ENCODE measurements at regions not wholly inside any gene's neighbourhood (a gene's known extent, or its start where the extent isn't known, plus 50 kb on each side); places are given as distances from the start of the nearest gene placed in this dataset.
"Not testable (repeated sequence)": the region's sequence is repeated elsewhere in the genome, so short reads cannot be mapped to it uniquely, and the experiment has no call there.

GRCh38 chr7:91494450-91494849, 230.2 kb downstream of the FZD1 start:
- intact Hi-C loops (cut with micrococcal nuclease), result no loop called here
- peaks cover 25% of the 10 kb centered on the region for H3K9me3 ChIP-seq (replicated peaks)
- no peaks in the 10 kb centered on the region for H3K36me3 ChIP-seq
- no peaks in the 10 kb centered on the region for H3K27me3 ChIP-seq (ENCODE audit: low read depth)
- H3K4me1 ChIP-seq, result no peaks in the 10 kb centered on the region
- no peak overlapping the region for H3K4me3 ChIP-seq
- no peak for TF ChIP-seq CTCF (IDR thresholded peaks at IDR 0.05; ENCODE audit: borderline replicate concordance)
- no peak for DNase-seq
- no peak overlapping the region for H3K27ac ChIP-seq (replicated peaks)

- DNase-seq, result no peak
- H3K36me3 ChIP-seq, result no peaks in the 10 kb centered on the region
- H3K9me3 ChIP-seq (replicated peaks), result peaks cover 35% of the 10 kb centered on the region
- no peak overlapping the region for H3K27ac ChIP-seq (replicated peaks)
- H3K4me1 ChIP-seq, result no peaks in the 10 kb centered on the region
- intact Hi-C loops (cut with micrococcal nuclease), result no loop called here
- no peak overlapping the region for H3K4me3 ChIP-seq
- H3K27me3 ChIP-seq (ENCODE audit: low read depth), result no peaks in the 10 kb centered on the region
- no peak for TF ChIP-seq CTCF (IDR thresholded peaks at IDR 0.05; ENCODE audit: borderline replicate concordance)
Measured at GRCh38 chr7:91496251-91496820, 232.1 kb downstream of the FZD1 start.

GRCh38 chr7:91497277-91497676, 233.0 kb downstream of the FZD1 start:
- H3K27ac ChIP-seq (replicated peaks); H3K27me3 ChIP-seq (ENCODE audit: low read depth); intact Hi-C loops (cut with micrococcal nuclease); H3K4me1 ChIP-seq; H3K4me3 ChIP-seq; H3K36me3 ChIP-seq; DNase-seq: not testable (repeated sequence)
- H3K9me3 ChIP-seq (replicated peaks), result peaks cover 37% of the 10 kb centered on the region

- DNase-seq, result no peak
- no peak for TF ChIP-seq CTCF (IDR thresholded peaks at IDR 0.05; ENCODE audit: borderline replicate concordance)
- H3K36me3 ChIP-seq, result no peaks in the 10 kb centered on the region
- no peak overlapping the region for H3K4me3 ChIP-seq
- peaks cover 12% of the 10 kb centered on the region for H3K9me3 ChIP-seq (replicated peaks)
- no peaks in the 10 kb centered on the region for H3K27me3 ChIP-seq (ENCODE audit: low read depth)
- intact Hi-C loops (cut with micrococcal nuclease), result no loop called here
- peaks cover 18% of the 10 kb centered on the region for H3K4me1 ChIP-seq
- no peak overlapping the region for H3K27ac ChIP-seq (replicated peaks)
Measured at GRCh38 chr7:91503934-91504555, 239.8 kb downstream of the FZD1 start.

GRCh38 chr7:91504919-91505318, 240.7 kb downstream of the FZD1 start:
- H3K4me3 ChIP-seq, result no peak overlapping the region
- no peak for DNase-seq
- intact Hi-C loops (cut with micrococcal nuclease), result no loop called here
- H3K27me3 ChIP-seq (ENCODE audit: low read depth), result no peaks in the 10 kb centered on the region
- no peak overlapping the region for H3K27ac ChIP-seq (replicated peaks)
- H3K36me3 ChIP-seq, result no peaks in the 10 kb centered on the region
- H3K9me3 ChIP-seq (replicated peaks), result peaks cover 12% of the 10 kb centered on the region
- no peak for TF ChIP-seq CTCF (IDR thresholded peaks at IDR 0.05; ENCODE audit: borderline replicate concordance)
- H3K4me1 ChIP-seq, result peaks cover 18% of the 10 kb centered on the region

- intact Hi-C loops (cut with micrococcal nuclease); H3K27me3 ChIP-seq (ENCODE audit: low read depth); H3K9me3 ChIP-seq (replicated peaks); H3K4me3 ChIP-seq; H3K27ac ChIP-seq (replicated peaks); H3K36me3 ChIP-seq; DNase-seq: not testable (repeated sequence)
- H3K4me1 ChIP-seq, result peaks cover 18% of the 10 kb centered on the region
Measured at GRCh38 chr7:91506966-91507365, 242.7 kb downstream of the FZD1 start.

- H3K36me3 ChIP-seq; H3K4me1 ChIP-seq; H3K4me3 ChIP-seq; intact Hi-C loops (cut with micrococcal nuclease); DNase-seq; H3K27me3 ChIP-seq (ENCODE audit: low read depth); H3K9me3 ChIP-seq (replicated peaks); H3K27ac ChIP-seq (replicated peaks): not testable (repeated sequence)
Measured at GRCh38 chr7:91511861-91512260, 247.6 kb downstream of the FZD1 start.
